ENCODE measurements at regions not wholly inside any gene's neighbourhood (a gene's known extent, or its start where the extent isn't known, plus 50 kb on each side); places are given as distances from the start of the nearest gene placed in this dataset.

- Histone ChIP-seq H3K4me3 (ENCODE audit: low read length) (no peak overlapping the region), H3K27me3 (replicated peaks; ENCODE audit: insufficient read depth, low read length) (no peaks in the 10 kb centered on the region), H3K79me2 (ENCODE audit: low read length) (no peaks in the 10 kb centered on the region), H2AFZ (ENCODE audit: low read length) (no peak overlapping the region), H3K4me2 (ENCODE audit: low read depth, low read length) (no peak overlapping the region), H3F3A (ENCODE audit: insufficient read depth, low read length) (no peaks in the 10 kb centered on the region), H3K4me1 (ENCODE audit: low read length) (no peaks in the 10 kb centered on the region), H3K27ac (ENCODE audit: low read length) (no peak overlapping the region), H3K9ac (ENCODE audit: low read length) (no peak overlapping the region), H3K9me3 (replicated peaks; ENCODE audit: insufficient read depth, low read length) (no peaks in the 10 kb centered on the region), H3K36me3 (replicated peaks; ENCODE audit: insufficient read depth, low read length) (no peaks in the 10 kb centered on the region), H3K9me2 (replicated peaks; ENCODE audit: insufficient read depth, low read length) (no peaks in the 10 kb centered on the region), H4K20me1 (ENCODE audit: insufficient read depth, low read length) (no peaks in the 10 kb centered on the region)
- TF ChIP-seq EZH2phosphoT487 (IDR thresholded peaks at IDR 0.05; ENCODE audit: low read length) (no peak), CTCF (IDR thresholded peaks at IDR 0.05; ENCODE audit: low read length) (no peak), EZH2 (optimal IDR thresholded peaks at IDR 0.05; ENCODE audit: low read depth, low read length) (no peak)
- DNase-seq = no peak
Measured at GRCh38 chr7:110593355-110593754, 497.6 kb upstream of the LRRN3 start.

GRCh38 chr7:110595694-110596093 is 495.2 kb upstream of the LRRN3 start:
- DNase-seq = peak; percentile 32
- Histone ChIP-seq H3K4me3 (ENCODE audit: low read length) (no peak overlapping the region), H3K36me3 (replicated peaks; ENCODE audit: insufficient read depth, low read length) (no peaks in the 10 kb centered on the region), H3K4me2 (ENCODE audit: low read depth, low read length) (no peak overlapping the region), H3K9ac (ENCODE audit: low read length) (no peak overlapping the region), H3K27me3 (replicated peaks; ENCODE audit: insufficient read depth, low read length) (no peaks in the 10 kb centered on the region), H3K9me2 (replicated peaks; ENCODE audit: insufficient read depth, low read length) (no peaks in the 10 kb centered on the region), H3F3A (ENCODE audit: insufficient read depth, low read length) (no peaks in the 10 kb centered on the region), H3K27ac (ENCODE audit: low read length) (no peak overlapping the region), H2AFZ (ENCODE audit: low read length) (no peak overlapping the region), H4K20me1 (ENCODE audit: insufficient read depth, low read length) (no peaks in the 10 kb centered on the region), H3K79me2 (ENCODE audit: low read length) (no peaks in the 10 kb centered on the region), H3K4me1 (ENCODE audit: low read length) (no peaks in the 10 kb centered on the region), H3K9me3 (replicated peaks; ENCODE audit: insufficient read depth, low read length) (no peaks in the 10 kb centered on the region)
- peak; percentile 14; the same call in 1 of the 2 replicates for TF ChIP-seq CTCF (IDR thresholded peaks at IDR 0.05; ENCODE audit: low read length)
- no peak for TF ChIP-seq EZH2 (optimal IDR thresholded peaks at IDR 0.05; ENCODE audit: low read depth, low read length)

- no peak for TF ChIP-seq EZH2 (optimal IDR thresholded peaks at IDR 0.05; ENCODE audit: low read depth, low read length)
- no peak for TF ChIP-seq CTCF (IDR thresholded peaks at IDR 0.05; ENCODE audit: low read length)
- no peak for TF ChIP-seq EZH2phosphoT487 (IDR thresholded peaks at IDR 0.05; ENCODE audit: low read length)
- no peaks in the 10 kb centered on the region for H3K9me2 ChIP-seq (replicated peaks; ENCODE audit: insufficient read depth, low read length)
- no peak for DNase-seq
- H3K9me3 ChIP-seq (replicated peaks; ENCODE audit: insufficient read depth, low read length) = no peaks in the 10 kb centered on the region
- no peak overlapping the region for H3K4me2 ChIP-seq (ENCODE audit: low read depth, low read length)
- no peaks in the 10 kb centered on the region for H3K36me3 ChIP-seq (replicated peaks; ENCODE audit: insufficient read depth, low read length)
- no peaks in the 10 kb centered on the region for H3K4me1 ChIP-seq (ENCODE audit: low read length)
- H3K9ac ChIP-seq (ENCODE audit: low read length) = no peak overlapping the region
- no peaks in the 10 kb centered on the region for H3K79me2 ChIP-seq (ENCODE audit: low read length)
- H3K4me3 ChIP-seq (ENCODE audit: low read length) = no peak overlapping the region
- no peaks in the 10 kb centered on the region for H4K20me1 ChIP-seq (ENCODE audit: insufficient read depth, low read length)
- no peaks in the 10 kb centered on the region for H3F3A ChIP-seq (ENCODE audit: insufficient read depth, low read length)
- H3K27me3 ChIP-seq (replicated peaks; ENCODE audit: insufficient read depth, low read length) = no peaks in the 10 kb centered on the region
- no peak overlapping the region for H2AFZ ChIP-seq (ENCODE audit: low read length)
- H3K27ac ChIP-seq (ENCODE audit: low read length) = no peak overlapping the region
Measured at GRCh38 chr7:110600956-110601355, 490.0 kb upstream of the LRRN3 start.

Data from MM.1S (cell line).